K562 (cell line): ENCODE measurements at regions not wholly inside any gene's neighbourhood (a gene's known extent, or its start where the extent isn't known, plus 50 kb on each side); places are given as distances from the start of the nearest gene placed in this dataset.

Experiments
- CHD1 ChIP-seq: fragments of 200-600 bp; sonication (generic); IDR thresholded peaks from one replicate; pipeline ENCODE4 v1.6.1; 2012; ENCODE audit warnings: mild to moderate bottlenecking, moderate library complexity, low read length, inconsistent platforms
- RBM14 ChIP-seq: fragments of 200-400 bp; formaldehyde crosslinking; IDR thresholded peaks from 2 replicates; pipeline ENCODE4 v1.6.1; 2018; ENCODE audit warnings: low read depth, mild to moderate bottlenecking, low read length, moderate library complexity, borderline replicate concordance; ENCODE audit not compliant: insufficient read depth
- SAFB2 ChIP-seq: fragments of 200-400 bp; formaldehyde crosslinking; IDR thresholded peaks from 2 replicates; pipeline ENCODE4 v1.6.1; 2018; ENCODE audit warnings: borderline replicate concordance, low read length, low read depth, moderate library complexity; ENCODE audit not compliant: severe bottlenecking
- TEAD4 ChIP-seq, 2 experiments: sonication (generic) in 1 of 2; formaldehyde crosslinking in 1 of 2; IDR thresholded peaks; 2 replicates each; pipeline versions ENCODE4 v1.6.1 to v1.8.0; 2012 to 2022; ENCODE audit warnings: borderline replicate concordance in 1 of 2, inconsistent platforms in 1 of 2, low read length in 1 of 2, mild to moderate bottlenecking in 1 of 2, missing genetic modification reagents in 1 of 2
- TFAP4 ChIP-seq: sonication (generic); formaldehyde crosslinking; IDR thresholded peaks from 2 replicates; pipeline ENCODE4 v1.8.0; 2022; ENCODE audit warnings: missing genetic modification reagents, mild to moderate bottlenecking, moderate library complexity, borderline replicate concordance
- THRB ChIP-seq: fragments of 450-650 bp; formaldehyde crosslinking; conservative IDR thresholded peaks from 2 replicates; pipeline ENCODE4 v1.4.0; 2022; ENCODE audit warnings: mild to moderate bottlenecking, missing genetic modification characterization
- ZNF316 ChIP-seq: fragments of 450-650 bp; IDR thresholded peaks from 2 replicates; pipeline ENCODE4 v1.6.1; 2016
- ZNF740 ChIP-seq, 3 experiments: fragments of 200-800 bp in 1 of 3; sonication (Bioruptor generic) in 1 of 3; sonication (generic) in 1 of 3; formaldehyde crosslinking in 1 of 3; IDR thresholded peaks; 2 replicates each; pipeline versions ENCODE4 v1.6.1 to v1.8.0; 2016 to 2022; ENCODE audit warnings: mild to moderate bottlenecking in 2 of 3, missing compliant biosample characterization in 2 of 3, missing genetic modification characterization in 2 of 3, missing genetic modification reagents in 1 of 3

GRCh38 chr17:79263191-79263590 is 188.6 kb downstream of the ENGASE start (continued):
- no peak for TF ChIP-seq TEAD4 (IDR thresholded peaks at IDR 0.05; ENCODE audit: low read length)
- TF ChIP-seq TEAD4 (CRISPR knock-in tag; IDR thresholded peaks at IDR 0.05; ENCODE audit: borderline replicate concordance), result no peak
- no peak for TF ChIP-seq RBM14
- TF ChIP-seq TFAP4 (CRISPR knock-in tag), result no peak
- TF ChIP-seq CHD1, result no peak
- no peak for TF ChIP-seq THRB (CRISPR knock-in tag)
- no peak for TF ChIP-seq SAFB2
- TF ChIP-seq ZNF316, result no peak
- no peak for TF ChIP-seq ZNF740 (CRISPR knock-in tag; IDR thresholded peaks at IDR 0.05)
- TF ChIP-seq ZNF740 (tag; IDR thresholded peaks at IDR 0.05), result no peak
- TF ChIP-seq, all 486 proteins: peak for 0
